CD4-positive, alpha-beta T cell treated with Interleukin-4 for 1 hour (primary cell): ENCODE measurements at regions not wholly inside any gene's neighbourhood (a gene's known extent, or its start where the extent isn't known, plus 50 kb on each side); places are given as distances from the start of the nearest gene placed in this dataset.
"Not testable (repeated sequence)": the region's sequence is repeated elsewhere in the genome, so short reads cannot be mapped to it uniquely, and the experiment has no call there.

Experiments used
- DNase-seq, 2 donors: peaks; one replicate each; pipeline ENCODE4 v3.0.0-alpha.2; 2020 to 2022

GRCh38 chr7:145784809-145785780 lies 331.5 kb upstream of the CNTNAP2 start:
- no peak for DNase-seq

DNA sequence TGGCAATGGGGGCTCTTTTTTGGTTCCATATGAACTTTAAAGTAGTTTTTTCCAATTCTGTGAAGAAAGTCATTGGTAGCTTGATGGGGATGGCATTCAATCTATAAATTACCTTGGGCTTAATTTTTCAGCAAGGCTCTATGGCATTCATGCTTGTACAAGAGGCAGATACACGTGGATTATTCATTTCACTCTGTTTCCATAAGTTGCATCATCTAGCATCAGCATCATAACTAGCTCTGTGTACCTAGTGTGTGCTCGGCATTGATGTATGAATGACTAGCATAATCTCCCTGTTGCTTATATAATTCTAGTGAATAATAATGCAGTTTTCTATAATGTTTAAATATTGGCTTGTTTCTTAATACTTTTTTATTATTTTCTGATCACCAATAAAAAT lies 335.2 kb upstream of the CNTNAP2 start:
- DNase-seq = not testable (repeated sequence)

DNA sequence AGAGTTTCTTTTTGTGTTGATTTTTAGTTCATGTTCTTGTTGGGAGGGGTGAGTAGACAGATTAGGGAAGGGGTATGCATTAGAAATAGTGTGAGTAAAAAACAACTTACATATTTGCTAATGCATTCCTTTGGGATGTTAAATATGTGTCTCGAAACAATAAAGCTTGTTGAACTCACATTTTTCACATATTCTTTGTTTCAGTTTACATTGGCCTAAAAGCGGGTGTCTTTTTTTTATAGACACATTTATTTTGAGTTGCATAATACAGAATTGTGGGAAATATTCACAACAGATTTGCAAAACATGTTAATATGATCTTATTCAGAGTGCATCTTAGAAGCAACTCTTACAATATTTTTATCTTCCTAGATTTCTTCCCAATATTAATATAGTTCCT lies 337.5 kb upstream of the CNTNAP2 start:
- DNase-seq = no peak

- DNase-seq = no peak
These were observed 341.8 kb upstream of the CNTNAP2 start for GRCh38 chr7:145774777-145775176.

- DNase-seq = no peak
These were observed 363.6 kb upstream of the CNTNAP2 start for GRCh38 chr7:145753004-145753403.

- no peak for DNase-seq
These were observed 379.0 kb upstream of the CNTNAP2 start for GRCh38 chr7:145737617-145738016.

DNA sequence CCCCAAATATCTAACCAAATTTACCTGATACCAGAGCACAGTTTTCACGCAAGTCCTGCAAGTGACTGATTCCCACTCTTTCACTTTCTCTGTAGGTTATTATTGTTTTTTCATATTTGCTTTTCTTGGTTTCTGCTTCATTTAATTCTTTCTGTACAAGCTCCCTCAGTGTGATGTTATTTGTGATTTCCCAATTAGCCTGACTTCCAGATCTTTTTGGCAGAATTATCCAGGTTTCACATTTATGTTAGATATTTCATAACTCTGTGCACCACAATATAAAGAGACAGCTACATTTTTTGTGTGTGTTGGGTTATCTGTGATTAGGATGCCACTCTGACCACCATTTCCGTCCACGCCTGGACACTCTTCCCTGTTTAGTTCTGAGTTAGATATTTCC lies 381.5 kb upstream of the CNTNAP2 start:
- DNase-seq = no peak

- no peak for DNase-seq
These were observed 384.1 kb upstream of the CNTNAP2 start for GRCh38 chr7:145732521-145732920.

GRCh38 chr7:145729691-145730090 lies 386.9 kb upstream of the CNTNAP2 start:
- no peak for DNase-seq

DNA sequence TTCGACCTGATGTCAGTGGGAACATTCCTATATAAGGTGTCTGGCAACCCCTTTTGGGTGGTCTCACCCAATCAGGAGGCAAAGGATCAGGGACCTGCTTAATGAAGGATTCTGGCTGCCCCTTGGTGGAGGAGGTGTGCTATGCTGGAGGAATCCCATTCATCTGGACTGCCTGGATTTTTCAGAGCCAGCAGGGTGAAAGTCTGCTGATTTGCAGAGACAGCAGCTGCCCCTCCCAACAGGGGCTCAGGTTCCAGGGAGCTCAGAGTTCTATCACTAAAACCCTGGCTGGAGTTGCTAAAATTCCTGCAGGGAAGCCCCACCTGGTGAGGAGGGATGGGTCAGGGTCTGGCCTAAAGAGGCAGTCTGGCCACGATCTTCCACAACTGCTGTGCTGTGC lies 398.5 kb upstream of the CNTNAP2 start:
- DNase-seq = no peak

GRCh38 chr7:145700488-145700887 lies 416.1 kb upstream of the CNTNAP2 start:
- DNase-seq = no peak

DNA sequence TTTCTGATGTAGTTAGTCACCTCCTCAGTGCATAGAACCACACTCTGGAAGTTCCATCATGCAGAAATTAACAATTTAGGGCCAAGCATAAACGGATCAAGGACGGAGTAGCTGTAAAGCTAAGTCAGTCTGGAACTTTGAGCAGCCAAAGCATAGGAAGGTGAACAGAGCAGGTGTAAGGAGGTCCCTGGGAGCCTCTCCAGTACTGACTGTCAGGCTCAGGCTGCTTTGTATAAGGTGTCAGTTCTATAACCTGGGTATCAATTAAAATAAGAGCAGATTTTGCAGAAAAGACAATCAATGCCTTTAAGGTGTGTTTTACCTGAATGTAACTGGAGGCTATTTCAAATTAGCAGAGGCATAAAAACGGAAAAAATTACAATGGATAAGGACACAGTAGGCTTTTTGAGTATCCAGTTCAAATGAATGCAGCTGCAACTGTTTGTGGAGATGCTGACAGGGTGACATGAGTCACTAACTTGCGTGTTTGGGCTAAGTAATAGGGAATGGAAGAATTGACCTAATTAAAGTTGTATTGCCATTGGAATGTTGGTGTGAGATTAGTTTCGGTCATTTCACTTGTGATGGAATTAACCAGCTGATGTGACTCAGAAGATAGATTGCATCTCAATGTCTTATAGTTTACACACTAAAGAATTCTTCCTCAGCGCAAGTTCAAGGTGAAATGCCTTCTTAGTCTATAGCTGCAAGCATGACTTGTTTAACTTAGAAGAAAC lies 417.9 kb upstream of the CNTNAP2 start:
- no peak for DNase-seq

DNA sequence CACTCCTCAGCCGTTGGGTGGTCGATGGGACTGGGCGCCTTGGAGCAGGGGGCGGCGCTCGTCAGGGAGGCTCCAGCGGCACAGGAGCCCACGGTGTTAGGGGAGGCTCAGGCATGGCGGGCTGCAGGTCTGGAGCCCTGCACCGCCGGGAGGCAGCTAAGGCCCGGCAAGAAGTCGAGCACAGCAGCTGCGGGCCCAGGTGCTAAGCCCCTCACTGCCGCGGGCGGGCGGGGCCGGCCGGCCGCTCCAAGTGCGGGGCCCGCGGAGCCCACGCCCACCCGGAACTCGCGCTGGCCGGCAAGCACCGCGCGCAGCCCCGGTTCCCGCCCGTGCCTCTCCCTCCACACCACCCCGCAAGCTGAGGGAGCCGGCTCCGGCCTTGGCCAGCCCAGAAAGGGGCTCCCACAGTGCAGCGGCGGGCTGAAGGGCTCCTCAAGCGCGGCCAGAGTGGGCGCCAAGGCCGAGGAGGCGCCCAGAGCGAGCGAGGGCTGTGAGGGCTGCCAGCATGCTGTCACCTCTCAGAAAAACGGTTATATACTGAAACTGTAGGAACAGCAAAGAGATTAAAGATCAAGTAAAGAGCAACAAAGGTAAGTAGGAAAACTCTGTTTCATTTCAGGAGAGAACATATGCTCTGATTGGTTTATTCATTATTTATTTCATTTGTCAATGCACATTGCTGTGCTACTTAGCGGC lies 419.0 kb upstream of the CNTNAP2 start:
- not testable (repeated sequence) for DNase-seq

- no peak for DNase-seq
These were observed 420.5 kb upstream of the CNTNAP2 start for GRCh38 chr7:145696071-145696470.

DNA sequence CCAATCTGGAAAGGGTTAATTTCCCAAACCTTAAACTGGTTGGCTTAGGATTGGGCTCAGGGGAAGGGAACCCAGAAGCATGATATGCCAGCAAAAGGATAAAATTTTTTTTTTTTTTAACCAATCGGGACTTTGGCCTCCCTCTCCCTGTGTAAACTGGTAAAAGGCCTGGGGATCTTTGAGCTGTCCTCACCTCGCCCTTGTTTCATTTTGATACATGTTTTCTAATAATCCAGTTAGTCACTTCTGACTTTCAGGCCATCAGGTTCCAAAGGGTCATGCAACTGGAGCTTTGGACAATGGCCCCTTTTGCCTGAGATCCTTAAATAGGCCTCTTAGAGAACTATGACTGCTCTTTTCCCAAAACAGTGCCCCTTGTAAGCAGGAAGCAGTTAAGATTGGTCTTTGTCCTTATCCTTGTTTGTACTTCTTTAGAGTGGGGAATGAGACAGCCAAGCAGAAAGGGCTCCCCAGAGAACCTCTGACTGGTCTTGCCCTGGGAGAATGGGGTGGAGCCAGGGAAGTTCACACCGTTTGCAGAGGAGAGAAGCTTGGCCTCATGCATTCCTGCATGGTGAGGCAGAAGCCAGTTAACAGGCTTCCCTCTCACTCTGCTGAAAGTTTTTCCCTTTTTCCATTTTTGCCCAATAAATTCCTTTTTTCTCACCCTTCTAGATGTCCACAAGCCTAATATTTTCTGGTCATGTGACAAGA lies 424.2 kb upstream of the CNTNAP2 start:
- DNase-seq = no peak

DNA sequence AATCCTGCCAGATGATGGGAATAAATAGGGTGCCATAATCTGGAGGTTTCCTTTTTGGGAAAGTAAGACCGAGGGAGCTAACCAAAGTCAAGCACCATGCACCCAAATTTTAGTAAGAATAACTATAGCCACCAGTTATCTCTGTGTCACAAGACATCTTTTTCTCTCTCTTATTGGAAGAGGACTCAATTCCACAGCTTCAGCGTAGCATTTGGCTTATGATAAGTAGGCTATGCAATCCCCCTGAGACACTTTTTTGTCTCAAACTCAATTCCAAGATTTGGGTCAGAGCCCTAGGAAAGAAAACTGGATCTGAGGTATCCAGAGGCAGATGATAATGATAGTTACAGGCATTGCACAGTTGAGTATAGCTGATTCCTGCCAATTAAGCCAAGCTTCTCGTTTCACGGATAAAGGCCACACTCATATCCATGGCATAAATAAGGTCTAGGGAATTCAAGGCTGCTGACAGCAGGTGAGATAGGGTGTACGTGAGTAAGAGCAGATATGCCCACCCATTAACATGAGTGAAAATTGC lies 425.2 kb upstream of the CNTNAP2 start:
- no peak for DNase-seq

DNA sequence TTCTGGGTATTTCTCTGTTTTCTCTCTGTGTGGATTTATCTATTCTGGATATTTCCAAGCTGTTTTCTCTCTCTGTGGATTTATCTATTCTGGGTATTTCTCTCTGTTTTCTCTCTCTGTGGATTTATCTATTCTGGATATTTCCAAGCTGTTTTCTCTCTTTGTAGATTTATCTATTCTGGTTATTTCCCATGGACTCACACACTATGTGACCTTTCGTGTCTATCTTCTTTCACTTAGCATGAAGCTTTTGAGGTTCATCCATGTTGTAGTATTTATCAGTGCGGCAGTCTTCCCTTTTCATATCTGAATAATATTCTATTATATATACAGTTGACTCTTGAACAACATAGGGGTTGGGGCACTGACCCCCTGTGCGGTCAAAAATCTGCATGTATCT lies 435.0 kb upstream of the CNTNAP2 start:
- no peak for DNase-seq

GRCh38 chr7:145681159-145681558 lies 435.4 kb upstream of the CNTNAP2 start:
- DNase-seq = no peak

- no peak for DNase-seq
These were observed 450.9 kb upstream of the CNTNAP2 start for GRCh38 chr7:145665499-145666258.

DNA sequence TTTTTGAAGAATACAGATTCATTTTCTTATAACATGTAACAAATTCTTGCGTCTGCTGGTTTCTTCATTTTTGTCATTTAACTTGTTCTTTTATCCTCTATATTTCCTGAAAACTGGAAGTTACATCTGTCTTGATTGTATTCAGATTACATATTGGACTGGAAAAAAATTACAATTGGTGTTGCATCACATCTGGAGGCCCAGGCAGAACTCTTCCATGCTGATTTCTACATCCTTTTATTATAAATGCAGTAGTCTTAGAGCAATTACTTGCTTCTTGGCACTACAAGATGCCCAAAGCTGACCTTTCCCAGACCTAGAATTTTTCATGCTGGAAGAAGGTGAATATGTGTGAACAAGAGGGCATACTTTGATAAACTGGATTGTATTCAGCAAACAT lies 460.9 kb upstream of the CNTNAP2 start:
- no peak for DNase-seq

- DNase-seq = no peak
These were observed 471.5 kb upstream of the CNTNAP2 start for GRCh38 chr7:145645135-145645515.
